H1 (cell line): ENCODE measurements at regions not wholly inside any gene's neighbourhood (a gene's known extent, or its start where the extent isn't known, plus 50 kb on each side); places are given as distances from the start of the nearest gene placed in this dataset.

Experiments used
- RAD21 ChIP-seq, 2 experiments: IDR thresholded peaks in 1 of 2; conservative IDR thresholded peaks in 1 of 2; 2 replicates each; pipeline ENCODE4 v1.6.1; 2011; ENCODE audit warnings: low read depth in 2 of 2, low read length in 2 of 2, improper control_type of control experiment in 1 of 2, inconsistent platforms in 1 of 2, mild to moderate bottlenecking in 1 of 2, moderate library complexity in 1 of 2
- RFX5 ChIP-seq: IDR thresholded peaks from 2 replicates; pipeline ENCODE4 v1.6.1; 2011; ENCODE audit warnings: low read depth, low read length, improper control_type of control experiment, borderline replicate concordance
- RNF2 ChIP-seq: fragments of 200-900, 300-1000 bp; sonication (generic); IDR thresholded peaks from 2 replicates; pipeline ENCODE4 v1.7.1; 2016; ENCODE audit warnings: borderline replicate concordance, low read depth, mild to moderate bottlenecking, antibody characterized with exemption, low read length; ENCODE audit not compliant: poor library complexity, severe bottlenecking; ENCODE audit errors: missing control alignments
- SIN3A ChIP-seq, 2 experiments: IDR thresholded peaks in 1 of 2; conservative IDR thresholded peaks in 1 of 2; 2 replicates each; pipeline ENCODE4 v1.6.1; 2011 to 2012; ENCODE audit warnings: low read length in 2 of 2, improper control_type of control experiment in 1 of 2, low read depth in 1 of 2, mild to moderate bottlenecking in 1 of 2
- SRF ChIP-seq: IDR thresholded peaks from 2 replicates; pipeline ENCODE4 v1.6.1; 2011; ENCODE audit warnings: mild to moderate bottlenecking, low read depth, low read length, moderate library complexity
- SUZ12 ChIP-seq: fragments of 200-600 bp; sonication (generic); IDR thresholded peaks from 2 replicates; pipeline ENCODE4 v1.6.1; 2012; ENCODE audit warnings: mild to moderate bottlenecking, inconsistent platforms, low read length, moderate library complexity, mixed read lengths
- TEAD4 ChIP-seq: IDR thresholded peaks from 2 replicates; pipeline ENCODE4 v1.6.1; 2012; ENCODE audit warnings: low read depth, low read length, inconsistent platforms, mixed read lengths
- ZNF274 ChIP-seq: IDR thresholded peaks from 2 replicates; pipeline ENCODE4 v1.7.0; 2012; ENCODE audit warnings: low read length, borderline replicate concordance; ENCODE audit errors: extremely low read depth
- TF ChIP-seq, protein P1 (sequence below): fragments of 300-600 bp; sonication (generic); IDR thresholded peaks from 2 replicates; pipeline ENCODE4 v1.7.1; 2012; ENCODE audit warnings: low read length, moderate library complexity, mild to moderate bottlenecking, inconsistent platforms; ENCODE audit not compliant: insufficient replicate concordance

GRCh38 chr16:35152067-35152627, 1692.7 kb downstream of the TP53TG3F start (continued):
- TF ChIP-seq, protein P1, sequence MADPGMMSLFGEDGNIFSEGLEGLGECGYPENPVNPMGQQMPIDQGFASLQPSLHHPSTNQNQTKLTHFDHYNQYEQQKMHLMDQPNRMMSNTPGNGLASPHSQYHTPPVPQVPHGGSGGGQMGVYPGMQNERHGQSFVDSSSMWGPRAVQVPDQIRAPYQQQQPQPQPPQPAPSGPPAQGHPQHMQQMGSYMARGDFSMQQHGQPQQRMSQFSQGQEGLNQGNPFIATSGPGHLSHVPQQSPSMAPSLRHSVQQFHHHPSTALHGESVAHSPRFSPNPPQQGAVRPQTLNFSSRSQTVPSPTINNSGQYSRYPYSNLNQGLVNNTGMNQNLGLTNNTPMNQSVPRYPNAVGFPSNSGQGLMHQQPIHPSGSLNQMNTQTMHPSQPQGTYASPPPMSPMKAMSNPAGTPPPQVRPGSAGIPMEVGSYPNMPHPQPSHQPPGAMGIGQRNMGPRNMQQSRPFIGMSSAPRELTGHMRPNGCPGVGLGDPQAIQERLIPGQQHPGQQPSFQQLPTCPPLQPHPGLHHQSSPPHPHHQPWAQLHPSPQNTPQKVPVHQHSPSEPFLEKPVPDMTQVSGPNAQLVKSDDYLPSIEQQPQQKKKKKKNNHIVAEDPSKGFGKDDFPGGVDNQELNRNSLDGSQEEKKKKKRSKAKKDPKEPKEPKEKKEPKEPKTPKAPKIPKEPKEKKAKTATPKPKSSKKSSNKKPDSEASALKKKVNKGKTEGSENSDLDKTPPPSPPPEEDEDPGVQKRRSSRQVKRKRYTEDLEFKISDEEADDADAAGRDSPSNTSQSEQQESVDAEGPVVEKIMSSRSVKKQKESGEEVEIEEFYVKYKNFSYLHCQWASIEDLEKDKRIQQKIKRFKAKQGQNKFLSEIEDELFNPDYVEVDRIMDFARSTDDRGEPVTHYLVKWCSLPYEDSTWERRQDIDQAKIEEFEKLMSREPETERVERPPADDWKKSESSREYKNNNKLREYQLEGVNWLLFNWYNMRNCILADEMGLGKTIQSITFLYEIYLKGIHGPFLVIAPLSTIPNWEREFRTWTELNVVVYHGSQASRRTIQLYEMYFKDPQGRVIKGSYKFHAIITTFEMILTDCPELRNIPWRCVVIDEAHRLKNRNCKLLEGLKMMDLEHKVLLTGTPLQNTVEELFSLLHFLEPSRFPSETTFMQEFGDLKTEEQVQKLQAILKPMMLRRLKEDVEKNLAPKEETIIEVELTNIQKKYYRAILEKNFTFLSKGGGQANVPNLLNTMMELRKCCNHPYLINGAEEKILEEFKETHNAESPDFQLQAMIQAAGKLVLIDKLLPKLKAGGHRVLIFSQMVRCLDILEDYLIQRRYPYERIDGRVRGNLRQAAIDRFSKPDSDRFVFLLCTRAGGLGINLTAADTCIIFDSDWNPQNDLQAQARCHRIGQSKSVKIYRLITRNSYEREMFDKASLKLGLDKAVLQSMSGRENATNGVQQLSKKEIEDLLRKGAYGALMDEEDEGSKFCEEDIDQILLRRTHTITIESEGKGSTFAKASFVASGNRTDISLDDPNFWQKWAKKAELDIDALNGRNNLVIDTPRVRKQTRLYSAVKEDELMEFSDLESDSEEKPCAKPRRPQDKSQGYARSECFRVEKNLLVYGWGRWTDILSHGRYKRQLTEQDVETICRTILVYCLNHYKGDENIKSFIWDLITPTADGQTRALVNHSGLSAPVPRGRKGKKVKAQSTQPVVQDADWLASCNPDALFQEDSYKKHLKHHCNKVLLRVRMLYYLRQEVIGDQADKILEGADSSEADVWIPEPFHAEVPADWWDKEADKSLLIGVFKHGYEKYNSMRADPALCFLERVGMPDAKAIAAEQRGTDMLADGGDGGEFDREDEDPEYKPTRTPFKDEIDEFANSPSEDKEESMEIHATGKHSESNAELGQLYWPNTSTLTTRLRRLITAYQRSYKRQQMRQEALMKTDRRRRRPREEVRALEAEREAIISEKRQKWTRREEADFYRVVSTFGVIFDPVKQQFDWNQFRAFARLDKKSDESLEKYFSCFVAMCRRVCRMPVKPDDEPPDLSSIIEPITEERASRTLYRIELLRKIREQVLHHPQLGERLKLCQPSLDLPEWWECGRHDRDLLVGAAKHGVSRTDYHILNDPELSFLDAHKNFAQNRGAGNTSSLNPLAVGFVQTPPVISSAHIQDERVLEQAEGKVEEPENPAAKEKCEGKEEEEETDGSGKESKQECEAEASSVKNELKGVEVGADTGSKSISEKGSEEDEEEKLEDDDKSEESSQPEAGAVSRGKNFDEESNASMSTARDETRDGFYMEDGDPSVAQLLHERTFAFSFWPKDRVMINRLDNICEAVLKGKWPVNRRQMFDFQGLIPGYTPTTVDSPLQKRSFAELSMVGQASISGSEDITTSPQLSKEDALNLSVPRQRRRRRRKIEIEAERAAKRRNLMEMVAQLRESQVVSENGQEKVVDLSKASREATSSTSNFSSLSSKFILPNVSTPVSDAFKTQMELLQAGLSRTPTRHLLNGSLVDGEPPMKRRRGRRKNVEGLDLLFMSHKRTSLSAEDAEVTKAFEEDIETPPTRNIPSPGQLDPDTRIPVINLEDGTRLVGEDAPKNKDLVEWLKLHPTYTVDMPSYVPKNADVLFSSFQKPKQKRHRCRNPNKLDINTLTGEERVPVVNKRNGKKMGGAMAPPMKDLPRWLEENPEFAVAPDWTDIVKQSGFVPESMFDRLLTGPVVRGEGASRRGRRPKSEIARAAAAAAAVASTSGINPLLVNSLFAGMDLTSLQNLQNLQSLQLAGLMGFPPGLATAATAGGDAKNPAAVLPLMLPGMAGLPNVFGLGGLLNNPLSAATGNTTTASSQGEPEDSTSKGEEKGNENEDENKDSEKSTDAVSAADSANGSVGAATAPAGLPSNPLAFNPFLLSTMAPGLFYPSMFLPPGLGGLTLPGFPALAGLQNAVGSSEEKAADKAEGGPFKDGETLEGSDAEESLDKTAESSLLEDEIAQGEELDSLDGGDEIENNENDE, result no peak
- TF ChIP-seq RAD21 (IDR thresholded peaks at IDR 0.05 in 1 of 2, conservative IDR thresholded peaks at IDR 0.05 in 1 of 2; ENCODE audit: low read depth in 2 of 2, low read length in 2 of 2), result no peak
- TF ChIP-seq SIN3A (conservative IDR thresholded peaks at IDR 0.05 in 1 of 2, IDR thresholded peaks at IDR 0.05 in 1 of 2; ENCODE audit: low read depth in 1 of 2, low read length in 2 of 2), result no peak
- TF ChIP-seq SUZ12, result no peak
- no peak for TF ChIP-seq TEAD4
- TF ChIP-seq SRF, result no peak
- no peak for TF ChIP-seq RFX5
- no peak for TF ChIP-seq ZNF274
- TF ChIP-seq RNF2, result no peak
